ENCODE measurements at regions not wholly inside any gene's neighbourhood (a gene's known extent, or its start where the extent isn't known, plus 50 kb on each side); places are given as distances from the start of the nearest gene placed in this dataset.

DNA sequence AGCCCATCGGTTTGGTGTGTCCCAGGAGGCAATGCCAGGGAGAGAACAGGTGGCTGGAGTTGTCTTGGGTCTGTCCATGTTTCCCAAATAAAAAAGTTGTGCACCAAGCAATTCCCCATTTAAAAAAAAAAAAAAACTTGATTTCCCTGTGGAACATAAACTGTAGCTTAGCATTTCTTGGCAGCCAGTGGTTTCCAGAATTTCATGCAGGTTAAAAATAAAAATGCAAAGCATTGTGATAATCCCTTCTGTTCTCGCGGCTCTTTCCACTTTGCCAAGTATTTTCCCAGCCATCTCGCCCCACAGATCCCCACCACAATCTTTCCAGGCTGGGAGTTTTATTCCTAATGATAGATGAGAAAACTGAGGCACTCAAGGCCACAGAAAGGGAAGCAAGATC is 51.4 kb upstream of the MSX1 start:
- H3K27me3 ChIP-seq (ENCODE audit: insufficient read depth, low read depth): no peaks in the 10 kb centered on the region
- no peaks in the 10 kb centered on the region for H3K4me1 ChIP-seq (ENCODE audit: low read depth, poor library complexity, severe bottlenecking)
- H3K9ac ChIP-seq: no peak overlapping the region
- H3K4me3 ChIP-seq (IDR thresholded peaks at IDR 0.05; ENCODE audit: insufficient read depth, low read depth, low read length): no peak overlapping the region
- TF ChIP-seq CTCF (conservative IDR thresholded peaks at IDR 0.05; ENCODE audit: low read depth, low read length): no peak
- H3K27ac ChIP-seq: no peak overlapping the region
- H4K20me1 ChIP-seq (ENCODE audit: insufficient read depth): no peaks in the 10 kb centered on the region
- no peak overlapping the region for H3K4me2 ChIP-seq
- no peak overlapping the region for H2AFZ ChIP-seq (ENCODE audit: low read depth)
- H3K79me2 ChIP-seq (ENCODE audit: insufficient read depth, low read depth): no peaks in the 10 kb centered on the region
- H3K36me3 ChIP-seq (ENCODE audit: insufficient read depth): no peaks in the 10 kb centered on the region

- Histone ChIP-seq H3K27ac (no peak overlapping the region), H3K9ac (no peak overlapping the region), H3K27me3 (ENCODE audit: insufficient read depth, low read depth) (no peaks in the 10 kb centered on the region), H3K4me2 (no peak overlapping the region), H2AFZ (ENCODE audit: low read depth) (no peak overlapping the region), H3K36me3 (ENCODE audit: insufficient read depth) (no peaks in the 10 kb centered on the region), H3K4me3 (IDR thresholded peaks at IDR 0.05; ENCODE audit: insufficient read depth, low read depth, low read length) (no peak overlapping the region), H3K79me2 (ENCODE audit: insufficient read depth, low read depth) (no peaks in the 10 kb centered on the region), H4K20me1 (ENCODE audit: insufficient read depth) (no peaks in the 10 kb centered on the region), H3K4me1 (ENCODE audit: low read depth, poor library complexity, severe bottlenecking) (no peaks in the 10 kb centered on the region)
- no peak for TF ChIP-seq CTCF (conservative IDR thresholded peaks at IDR 0.05; ENCODE audit: low read depth, low read length)
Observed at GRCh38 chr4:4805887-4806286, 53.6 kb upstream of the MSX1 start.

DNA sequence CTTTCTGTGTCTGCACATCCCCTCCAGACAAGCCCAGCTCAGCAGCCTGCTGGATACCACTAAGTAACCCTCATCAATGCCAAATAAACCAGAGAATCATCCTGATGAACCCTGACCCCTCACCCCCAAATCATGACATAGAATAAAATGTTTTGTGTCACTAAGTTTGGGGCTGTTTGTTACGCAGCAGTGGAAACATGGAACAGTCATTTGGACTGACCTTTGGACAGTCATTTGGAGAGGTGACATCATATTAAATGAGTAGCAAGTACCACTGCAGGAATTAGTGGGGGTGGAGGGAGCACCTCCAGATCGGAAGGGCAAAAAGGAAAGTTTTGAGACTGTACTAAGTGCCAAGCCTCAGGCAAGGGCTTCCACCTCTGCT is 55.6 kb upstream of the MSX1 start:
- Histone ChIP-seq H3K4me1 (ENCODE audit: low read depth, poor library complexity, severe bottlenecking) (no peaks in the 10 kb centered on the region), H3K36me3 (ENCODE audit: insufficient read depth) (no peaks in the 10 kb centered on the region), H3K9ac (no peak overlapping the region), H4K20me1 (ENCODE audit: insufficient read depth) (no peaks in the 10 kb centered on the region), H3K79me2 (ENCODE audit: insufficient read depth, low read depth) (no peaks in the 10 kb centered on the region), H3K27me3 (ENCODE audit: insufficient read depth, low read depth) (no peaks in the 10 kb centered on the region), H3K27ac (no peak overlapping the region), H3K4me3 (IDR thresholded peaks at IDR 0.05; ENCODE audit: insufficient read depth, low read depth, low read length) (no peak overlapping the region), H3K4me2 (no peak overlapping the region), H2AFZ (ENCODE audit: low read depth) (no peak overlapping the region)
- no peak for TF ChIP-seq CTCF (conservative IDR thresholded peaks at IDR 0.05; ENCODE audit: low read depth, low read length)

- no peaks in the 10 kb centered on the region for H3K36me3 ChIP-seq (ENCODE audit: insufficient read depth)
- H3K4me1 ChIP-seq (ENCODE audit: low read depth, poor library complexity, severe bottlenecking): no peaks in the 10 kb centered on the region
- no peak for TF ChIP-seq CTCF (conservative IDR thresholded peaks at IDR 0.05; ENCODE audit: low read depth, low read length)
- no peak overlapping the region for H3K4me2 ChIP-seq
- H4K20me1 ChIP-seq (ENCODE audit: insufficient read depth): no peaks in the 10 kb centered on the region
- H3K79me2 ChIP-seq (ENCODE audit: insufficient read depth, low read depth): no peaks in the 10 kb centered on the region
- H3K27me3 ChIP-seq (ENCODE audit: insufficient read depth, low read depth): no peaks in the 10 kb centered on the region
- H2AFZ ChIP-seq (ENCODE audit: low read depth): no peak overlapping the region
- no peak overlapping the region for H3K4me3 ChIP-seq (IDR thresholded peaks at IDR 0.05; ENCODE audit: insufficient read depth, low read depth, low read length)
- H3K9ac ChIP-seq: no peak overlapping the region
- no peak overlapping the region for H3K27ac ChIP-seq
Observed at GRCh38 chr4:4803216-4803911, 56.1 kb upstream of the MSX1 start.
